GM12878 (cell line): ENCODE measurements at regions not wholly inside any gene's neighbourhood (a gene's known extent, or its start where the extent isn't known, plus 50 kb on each side); places are given as distances from the start of the nearest gene placed in this dataset.

ENCODE experiments used
- ATF7 ChIP-seq: fragments of 450-650 bp; IDR thresholded peaks from 2 replicates; pipeline ENCODE4 v1.6.1; 2016; ENCODE audit warnings: low read depth, mild to moderate bottlenecking
- NFXL1 ChIP-seq: fragments of 450-650 bp; IDR thresholded peaks from 2 replicates; pipeline ENCODE4 v1.6.1; 2017; ENCODE audit warnings: antibody characterized with exemption, mild to moderate bottlenecking, borderline replicate concordance
- NR2C2 ChIP-seq: IDR thresholded peaks from 2 replicates; pipeline ENCODE4 v1.6.1; 2011; ENCODE audit warnings: borderline replicate concordance, low read depth; ENCODE audit not compliant: control insufficient read depth, insufficient read length
- POLR2A ChIP-seq: IDR thresholded peaks from 2 replicates; pipeline ENCODE4 v1.6.1; 2011; ENCODE audit warnings: low read depth, mild to moderate bottlenecking, low read length
- RAD21 ChIP-seq: IDR thresholded peaks from 2 replicates; pipeline ENCODE4 v1.6.1; 2011; ENCODE audit warnings: mild to moderate bottlenecking, low read depth, low read length, moderate library complexity; ENCODE audit not compliant: insufficient read depth
- SIN3A ChIP-seq: IDR thresholded peaks from 2 replicates; pipeline ENCODE4 v1.6.1; 2012; ENCODE audit warnings: low read depth, low read length, improper control_type of control experiment
- SMAD1 ChIP-seq: fragments of 450-650 bp; IDR thresholded peaks from 2 replicates; pipeline ENCODE4 v1.6.1; 2018; ENCODE audit warnings: mild to moderate bottlenecking, low read depth; ENCODE audit not compliant: partially characterized antibody
- TARDBP ChIP-seq: IDR thresholded peaks from 2 replicates; pipeline ENCODE4 v1.6.1; 2016; ENCODE audit warnings: borderline replicate concordance
- ZNF274 ChIP-seq: IDR thresholded peaks from one replicate; pipeline ENCODE4 v1.8.0; 2011; ENCODE audit not compliant: insufficient read length, insufficient read depth
- TF ChIP-seq, protein P1 (sequence below), 3 experiments: IDR thresholded peaks in 2 of 3; conservative IDR thresholded peaks in 1 of 3; 2 replicates each; pipeline ENCODE4 v1.5.1; 2011; ENCODE audit warnings: low read depth in 3 of 3, low read length in 3 of 3, mild to moderate bottlenecking in 3 of 3, control low read depth in 2 of 3, moderate library complexity in 2 of 3, inconsistent platforms in 1 of 3, mixed read lengths in 1 of 3; ENCODE audit not compliant: control insufficient read depth in 2 of 3, insufficient read depth in 1 of 3; ENCODE audit errors: extremely low read depth in 1 of 3
- TF ChIP-seq, protein P2 (sequence below): IDR thresholded peaks from 2 replicates; pipeline ENCODE4 v1.6.1; 2012; ENCODE audit warnings: mild to moderate bottlenecking, low read depth, low read length
- TF ChIP-seq, protein P3 (sequence below): fragments of 450-650 bp; IDR thresholded peaks from 2 replicates; pipeline ENCODE4 v1.6.1; 2014; ENCODE audit warnings: mild to moderate bottlenecking

DNA sequence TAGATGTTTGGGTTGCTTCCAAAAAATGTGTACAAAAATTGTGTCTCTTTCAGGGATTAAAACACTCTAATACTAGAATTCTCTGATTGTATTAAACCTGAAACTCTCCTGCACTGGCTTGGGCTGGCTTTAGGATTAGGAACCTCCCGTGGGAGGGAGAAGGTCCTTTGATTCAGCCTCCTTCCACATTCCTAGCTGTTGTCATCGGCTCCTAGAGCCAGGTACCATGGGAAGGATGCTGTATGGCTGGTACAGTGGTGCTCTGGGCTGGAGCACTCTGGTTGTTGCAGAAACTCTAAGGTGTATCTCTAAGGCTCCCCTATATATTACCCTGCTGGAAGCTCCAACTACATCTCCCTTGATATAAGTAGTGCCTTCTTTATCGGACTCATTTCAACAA is 245.2 kb upstream of the FOXK1 start:
- TF ChIP-seq POLR2A: no peak
- TF ChIP-seq, protein P1, sequence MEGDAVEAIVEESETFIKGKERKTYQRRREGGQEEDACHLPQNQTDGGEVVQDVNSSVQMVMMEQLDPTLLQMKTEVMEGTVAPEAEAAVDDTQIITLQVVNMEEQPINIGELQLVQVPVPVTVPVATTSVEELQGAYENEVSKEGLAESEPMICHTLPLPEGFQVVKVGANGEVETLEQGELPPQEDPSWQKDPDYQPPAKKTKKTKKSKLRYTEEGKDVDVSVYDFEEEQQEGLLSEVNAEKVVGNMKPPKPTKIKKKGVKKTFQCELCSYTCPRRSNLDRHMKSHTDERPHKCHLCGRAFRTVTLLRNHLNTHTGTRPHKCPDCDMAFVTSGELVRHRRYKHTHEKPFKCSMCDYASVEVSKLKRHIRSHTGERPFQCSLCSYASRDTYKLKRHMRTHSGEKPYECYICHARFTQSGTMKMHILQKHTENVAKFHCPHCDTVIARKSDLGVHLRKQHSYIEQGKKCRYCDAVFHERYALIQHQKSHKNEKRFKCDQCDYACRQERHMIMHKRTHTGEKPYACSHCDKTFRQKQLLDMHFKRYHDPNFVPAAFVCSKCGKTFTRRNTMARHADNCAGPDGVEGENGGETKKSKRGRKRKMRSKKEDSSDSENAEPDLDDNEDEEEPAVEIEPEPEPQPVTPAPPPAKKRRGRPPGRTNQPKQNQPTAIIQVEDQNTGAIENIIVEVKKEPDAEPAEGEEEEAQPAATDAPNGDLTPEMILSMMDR (IDR thresholded peaks at IDR 0.05 in 2 of 3, conservative IDR thresholded peaks at IDR 0.05 in 1 of 3; ENCODE audit: control insufficient read depth in 2 of 3, extremely low read depth in 1 of 3, insufficient read depth in 1 of 3, low read depth in 3 of 3, low read length in 3 of 3): no peak
- TF ChIP-seq, protein P2, sequence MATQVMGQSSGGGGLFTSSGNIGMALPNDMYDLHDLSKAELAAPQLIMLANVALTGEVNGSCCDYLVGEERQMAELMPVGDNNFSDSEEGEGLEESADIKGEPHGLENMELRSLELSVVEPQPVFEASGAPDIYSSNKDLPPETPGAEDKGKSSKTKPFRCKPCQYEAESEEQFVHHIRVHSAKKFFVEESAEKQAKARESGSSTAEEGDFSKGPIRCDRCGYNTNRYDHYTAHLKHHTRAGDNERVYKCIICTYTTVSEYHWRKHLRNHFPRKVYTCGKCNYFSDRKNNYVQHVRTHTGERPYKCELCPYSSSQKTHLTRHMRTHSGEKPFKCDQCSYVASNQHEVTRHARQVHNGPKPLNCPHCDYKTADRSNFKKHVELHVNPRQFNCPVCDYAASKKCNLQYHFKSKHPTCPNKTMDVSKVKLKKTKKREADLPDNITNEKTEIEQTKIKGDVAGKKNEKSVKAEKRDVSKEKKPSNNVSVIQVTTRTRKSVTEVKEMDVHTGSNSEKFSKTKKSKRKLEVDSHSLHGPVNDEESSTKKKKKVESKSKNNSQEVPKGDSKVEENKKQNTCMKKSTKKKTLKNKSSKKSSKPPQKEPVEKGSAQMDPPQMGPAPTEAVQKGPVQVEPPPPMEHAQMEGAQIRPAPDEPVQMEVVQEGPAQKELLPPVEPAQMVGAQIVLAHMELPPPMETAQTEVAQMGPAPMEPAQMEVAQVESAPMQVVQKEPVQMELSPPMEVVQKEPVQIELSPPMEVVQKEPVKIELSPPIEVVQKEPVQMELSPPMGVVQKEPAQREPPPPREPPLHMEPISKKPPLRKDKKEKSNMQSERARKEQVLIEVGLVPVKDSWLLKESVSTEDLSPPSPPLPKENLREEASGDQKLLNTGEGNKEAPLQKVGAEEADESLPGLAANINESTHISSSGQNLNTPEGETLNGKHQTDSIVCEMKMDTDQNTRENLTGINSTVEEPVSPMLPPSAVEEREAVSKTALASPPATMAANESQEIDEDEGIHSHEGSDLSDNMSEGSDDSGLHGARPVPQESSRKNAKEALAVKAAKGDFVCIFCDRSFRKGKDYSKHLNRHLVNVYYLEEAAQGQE: no peak
- no peak for TF ChIP-seq ZNF274
- no peak for TF ChIP-seq RAD21
- TF ChIP-seq NFXL1: no peak
- TF ChIP-seq NR2C2: no peak
- TF ChIP-seq TARDBP: no peak
- TF ChIP-seq SMAD1: no peak
- no peak for TF ChIP-seq SIN3A
- TF ChIP-seq, protein P3, sequence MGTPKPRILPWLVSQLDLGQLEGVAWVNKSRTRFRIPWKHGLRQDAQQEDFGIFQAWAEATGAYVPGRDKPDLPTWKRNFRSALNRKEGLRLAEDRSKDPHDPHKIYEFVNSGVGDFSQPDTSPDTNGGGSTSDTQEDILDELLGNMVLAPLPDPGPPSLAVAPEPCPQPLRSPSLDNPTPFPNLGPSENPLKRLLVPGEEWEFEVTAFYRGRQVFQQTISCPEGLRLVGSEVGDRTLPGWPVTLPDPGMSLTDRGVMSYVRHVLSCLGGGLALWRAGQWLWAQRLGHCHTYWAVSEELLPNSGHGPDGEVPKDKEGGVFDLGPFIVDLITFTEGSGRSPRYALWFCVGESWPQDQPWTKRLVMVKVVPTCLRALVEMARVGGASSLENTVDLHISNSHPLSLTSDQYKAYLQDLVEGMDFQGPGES: no peak
- no peak for TF ChIP-seq ATF7
